Ishikawa (cell line): ENCODE measurements at regions not wholly inside any gene's neighbourhood (a gene's known extent, or its start where the extent isn't known, plus 50 kb on each side); places are given as distances from the start of the nearest gene placed in this dataset.

Source experiments
- CEBPB ChIP-seq: IDR thresholded peaks from 2 replicates; pipeline ENCODE4 v1.6.1; 2012
- CREB1 ChIP-seq: IDR thresholded peaks from 2 replicates; pipeline ENCODE4 v1.6.1; 2012; ENCODE audit warnings: low read depth
- EGR1 ChIP-seq: IDR thresholded peaks from 2 replicates; pipeline ENCODE4 v1.6.1; 2012
- EP300 ChIP-seq: IDR thresholded peaks from 2 replicates; pipeline ENCODE4 v1.6.1; 2012; ENCODE audit warnings: borderline replicate concordance
- FOXM1 ChIP-seq: IDR thresholded peaks from 2 replicates; pipeline ENCODE4 v1.6.1; 2012; ENCODE audit warnings: low read depth, borderline replicate concordance
- MAX ChIP-seq: IDR thresholded peaks from 2 replicates; pipeline ENCODE4 v1.6.1; 2012
- NFIC ChIP-seq: IDR thresholded peaks from 2 replicates; pipeline ENCODE4 v1.6.1; 2012
- RAD21 ChIP-seq: IDR thresholded peaks from 2 replicates; pipeline ENCODE4 v1.6.1; 2012; ENCODE audit warnings: low read depth
- REST ChIP-seq: IDR thresholded peaks from 2 replicates; pipeline ENCODE4 v1.6.1; 2012; ENCODE audit warnings: low read depth, mild to moderate bottlenecking
- TAF1 ChIP-seq: IDR thresholded peaks from 2 replicates; pipeline ENCODE4 v1.6.1; 2012; ENCODE audit warnings: low read depth, mild to moderate bottlenecking
- TCF12 ChIP-seq: IDR thresholded peaks from 2 replicates; pipeline ENCODE4 v1.6.1; 2012; ENCODE audit warnings: low read depth
- TEAD4 ChIP-seq: IDR thresholded peaks from 2 replicates; pipeline ENCODE4 v1.6.1; 2012
- YY1 ChIP-seq: IDR thresholded peaks from 2 replicates; pipeline ENCODE4 v1.6.1; 2012; ENCODE audit warnings: low read depth
- ZBTB7A ChIP-seq: IDR thresholded peaks from 2 replicates; pipeline ENCODE4 v1.6.1; 2012; ENCODE audit warnings: low read depth
- TF ChIP-seq, protein P1 (sequence below): IDR thresholded peaks from 2 replicates; pipeline ENCODE4 v1.6.1; 2012

DNA sequence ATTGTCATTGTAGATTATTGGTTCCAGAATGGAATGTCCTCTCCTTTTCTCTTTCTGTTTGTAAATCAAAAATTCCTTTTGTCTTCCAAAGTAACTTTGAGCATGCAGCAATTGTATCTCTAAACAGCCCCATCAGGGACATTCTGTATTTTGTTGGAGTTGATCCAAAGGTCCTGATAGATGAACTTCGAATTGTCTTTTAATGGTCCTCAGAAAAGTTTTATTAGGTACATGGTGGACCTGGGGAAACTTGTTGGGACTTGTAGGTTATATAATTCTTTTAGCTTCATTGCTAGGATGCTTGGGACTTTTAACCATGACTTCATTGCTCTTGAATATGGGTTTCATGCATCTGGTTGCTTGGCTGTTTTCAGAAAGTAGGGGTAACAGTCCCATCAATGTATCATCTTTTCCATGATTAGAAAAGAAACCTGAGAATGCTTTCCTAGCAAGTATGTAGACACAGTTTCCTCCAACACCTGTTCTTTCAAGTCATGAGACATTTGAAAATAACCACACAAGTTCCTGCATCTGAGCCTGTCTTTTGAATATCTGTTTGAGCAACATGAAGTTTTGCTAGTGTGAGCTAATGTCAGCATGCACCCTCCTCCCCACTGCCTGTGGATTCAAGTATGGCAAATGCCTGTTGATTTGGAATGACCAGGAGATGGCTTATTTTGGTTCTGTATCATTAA is 413.1 kb downstream of the KCNRG start:
- TF ChIP-seq FOXM1 (no peak), YY1 (no peak)

- TF ChIP-seq TEAD4 (no peak), NFIC (no peak), MAX (no peak), CREB1 (no peak), REST (no peak), TCF12 (no peak), FOXM1 (no peak), EGR1 (no peak), CEBPB (no peak)
- TF ChIP-seq, protein P1, sequence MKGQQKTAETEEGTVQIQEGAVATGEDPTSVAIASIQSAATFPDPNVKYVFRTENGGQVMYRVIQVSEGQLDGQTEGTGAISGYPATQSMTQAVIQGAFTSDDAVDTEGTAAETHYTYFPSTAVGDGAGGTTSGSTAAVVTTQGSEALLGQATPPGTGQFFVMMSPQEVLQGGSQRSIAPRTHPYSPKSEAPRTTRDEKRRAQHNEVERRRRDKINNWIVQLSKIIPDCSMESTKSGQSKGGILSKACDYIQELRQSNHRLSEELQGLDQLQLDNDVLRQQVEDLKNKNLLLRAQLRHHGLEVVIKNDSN, result no peak
Observed at GRCh38 chr13:50435011-50435410, 408.5 kb downstream of the DLEU7 start.

DNA sequence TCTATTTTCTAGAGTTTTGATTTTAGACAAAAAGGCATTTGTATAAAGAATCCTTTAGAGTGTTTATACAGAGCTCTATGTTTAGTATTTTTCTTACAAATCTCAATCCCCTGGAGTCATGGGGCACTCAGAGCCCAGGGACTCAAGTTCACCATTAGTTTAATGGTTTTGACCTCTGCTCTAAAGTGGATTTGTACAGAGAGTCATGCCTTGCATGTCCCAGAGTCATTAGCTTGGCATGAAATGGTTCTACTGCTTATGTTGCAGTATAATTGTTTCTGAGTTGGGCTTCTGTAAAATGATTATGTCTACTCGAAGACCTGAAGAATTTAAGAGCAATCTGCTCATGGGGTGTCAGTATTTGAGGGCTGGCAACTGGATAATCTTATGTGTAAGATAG is 406.2 kb downstream of the DLEU7 start:
- TF ChIP-seq EP300, result no peak
- TF ChIP-seq, protein P1, result no peak
- no peak for TF ChIP-seq ZBTB7A
- TF ChIP-seq RAD21, result no peak
- TF ChIP-seq FOXM1, result no peak
- TF ChIP-seq NFIC, result no peak

DNA sequence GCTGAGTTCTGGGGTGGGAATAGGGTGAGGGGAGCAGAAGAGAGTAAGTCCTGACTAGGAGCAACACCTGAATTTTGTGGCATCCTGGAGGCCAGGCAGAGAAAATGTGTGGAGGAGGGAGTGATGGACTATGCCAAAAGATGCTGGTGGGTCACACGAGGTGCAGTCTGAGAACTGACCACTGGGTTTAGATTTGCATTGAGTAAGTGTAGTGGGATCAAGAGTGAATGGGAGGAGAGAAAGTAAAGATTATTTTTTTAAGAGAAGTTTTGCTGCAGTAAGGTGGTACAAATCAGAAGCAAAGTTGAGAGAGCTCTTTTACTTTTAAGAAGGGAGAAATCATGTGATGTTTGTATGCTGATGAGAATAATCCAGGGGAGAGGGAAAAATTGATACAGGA is 405.1 kb downstream of the DLEU7 start:
- TF ChIP-seq NFIC (no peak), CREB1 (no peak), RAD21 (no peak), TCF12 (no peak)

DNA sequence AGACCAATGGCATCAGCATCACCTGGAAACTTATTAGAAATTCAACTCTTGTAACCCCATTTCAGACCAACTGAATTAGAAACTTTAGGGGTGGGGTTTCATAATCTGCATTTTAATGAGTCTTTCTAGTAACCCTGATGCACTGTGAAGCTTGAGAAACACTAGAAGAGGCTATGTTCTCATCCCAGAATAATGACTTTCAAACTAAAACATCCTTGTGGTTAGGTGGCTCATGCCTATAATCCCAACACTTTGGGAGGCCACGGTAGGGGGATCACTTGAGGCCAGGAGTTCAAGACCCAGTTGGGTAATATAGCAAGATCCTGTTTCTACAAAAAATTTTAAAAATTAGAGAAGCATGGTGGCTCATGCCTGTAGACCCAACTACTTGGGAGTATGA is 402.4 kb downstream of the DLEU7 start:
- TF ChIP-seq EP300, result no peak
- no peak for TF ChIP-seq FOXM1
- TF ChIP-seq, protein P1, result no peak
- TF ChIP-seq RAD21, result no peak
- no peak for TF ChIP-seq REST
- TF ChIP-seq TCF12, result no peak
- no peak for TF ChIP-seq MAX
- no peak for TF ChIP-seq CEBPB
- TF ChIP-seq TAF1, result no peak
- no peak for TF ChIP-seq TEAD4
- TF ChIP-seq EGR1, result no peak
- no peak for TF ChIP-seq NFIC
- TF ChIP-seq YY1, result no peak

DNA sequence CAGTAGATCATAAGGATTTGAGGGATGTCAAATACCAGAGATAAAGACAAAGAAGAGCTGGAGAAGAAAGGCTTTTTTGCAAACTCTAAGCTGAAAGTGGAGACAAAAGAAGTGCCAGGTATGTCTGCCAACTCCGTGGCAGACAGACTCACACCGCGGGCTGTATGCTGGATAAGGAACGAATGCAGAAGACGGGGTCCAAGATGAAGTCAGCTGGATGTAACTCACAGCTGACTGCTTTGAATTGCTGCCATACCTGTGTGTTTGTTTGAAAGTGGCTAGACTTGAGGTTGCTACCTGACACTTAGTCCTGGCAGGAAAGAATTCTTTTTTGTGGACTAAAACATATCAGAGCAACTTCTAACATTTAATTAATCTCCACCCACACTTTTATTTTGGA is 398.8 kb downstream of the DLEU7 start:
- TF ChIP-seq TAF1, result no peak
- no peak for TF ChIP-seq MAX
- TF ChIP-seq YY1, result no peak
- no peak for TF ChIP-seq FOXM1
- TF ChIP-seq NFIC, result no peak
- no peak for TF ChIP-seq ZBTB7A

DNA sequence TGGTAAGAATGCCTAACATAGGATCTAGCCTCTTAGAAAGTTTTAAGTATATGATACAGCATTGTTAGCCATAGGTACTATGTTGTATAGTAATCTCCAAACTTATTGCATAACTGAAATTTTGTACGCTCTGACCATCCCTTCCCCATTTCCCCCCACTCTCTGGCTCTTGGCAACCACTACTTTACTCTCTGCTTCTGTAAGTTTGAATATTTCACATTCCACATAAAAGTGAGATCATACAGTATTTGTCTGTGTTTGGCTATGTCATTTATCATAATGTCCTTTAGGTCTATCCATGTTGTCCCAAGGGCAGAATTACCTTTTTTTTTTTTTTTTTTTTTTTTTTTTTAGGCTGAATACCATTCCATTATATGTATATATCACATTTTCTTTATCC is 396.9 kb downstream of the DLEU7 start:
- no peak for TF ChIP-seq MAX
- no peak for TF ChIP-seq TEAD4
- TF ChIP-seq EGR1, result no peak
- no peak for TF ChIP-seq TAF1
- TF ChIP-seq EP300, result no peak
- TF ChIP-seq TCF12, result no peak
- no peak for TF ChIP-seq CREB1
- TF ChIP-seq NFIC, result no peak
- TF ChIP-seq ZBTB7A, result no peak
- no peak for TF ChIP-seq RAD21
- TF ChIP-seq FOXM1, result no peak
- TF ChIP-seq YY1, result no peak
- no peak for TF ChIP-seq REST
- TF ChIP-seq, protein P1, result no peak
- TF ChIP-seq CEBPB, result no peak
